CD14-positive monocyte (primary cell): ENCODE measurements at regions not wholly inside any gene's neighbourhood (a gene's known extent, or its start where the extent isn't known, plus 50 kb on each side); places are given as distances from the start of the nearest gene placed in this dataset.

Experiments
- DNase-seq, 3 donors: peaks; one replicate each; pipeline ENCODE4 v3.0.0-alpha.2; 2011 to 2022
- H2AFZ ChIP-seq: 2 replicates; pipeline ENCODE4 v1.6.0; 2012; ENCODE audit warnings: mild to moderate bottlenecking, low read depth, low read length, inconsistent platforms; ENCODE audit not compliant: insufficient read depth, poor library complexity, severe bottlenecking
- H3K27ac ChIP-seq, 2 donors: 1 replicate in 1 of 2; 2 replicates in 1 of 2; pipeline ENCODE4 v1.5.1; 2012 to 2013; ENCODE audit warnings: low read length in 2 of 2, control low read depth in 1 of 2, inconsistent platforms in 1 of 2, low read depth in 1 of 2, mild to moderate bottlenecking in 1 of 2
- H3K27me3 ChIP-seq, 2 donors: one replicate each; pipeline versions ENCODE4 v1.6.0 to v1.6.1; 2011 to 2013; ENCODE audit warnings: low read length in 2 of 2; ENCODE audit not compliant: control insufficient read depth in 2 of 2, insufficient read depth in 2 of 2
- H3K36me3 ChIP-seq, 2 donors: replicated peaks in 1 of 2; 1 replicate in 1 of 2; 2 replicates in 1 of 2; pipeline versions ENCODE4 v1.5.1 to v1.6.1; 2012 to 2013; ENCODE audit warnings: low read length in 2 of 2, control low read depth in 1 of 2, inconsistent platforms in 1 of 2, mild to moderate bottlenecking in 1 of 2; ENCODE audit not compliant: insufficient read depth in 2 of 2, control insufficient read depth in 1 of 2
- H3K4me1 ChIP-seq, 2 donors: 1 replicate in 1 of 2; 2 replicates in 1 of 2; pipeline versions ENCODE4 v1.5.1 to v1.6.1; 2012 to 2013; ENCODE audit warnings: low read length in 2 of 2, control low read depth in 1 of 2, inconsistent platforms in 1 of 2, mild to moderate bottlenecking in 1 of 2, moderate library complexity in 1 of 2; ENCODE audit not compliant: insufficient read depth in 2 of 2, control insufficient read depth in 1 of 2
- H3K4me2 ChIP-seq: replicated peaks from 2 replicates; pipeline ENCODE3; 2012; ENCODE audit warnings: low read length, moderate library complexity, mild to moderate bottlenecking; ENCODE audit not compliant: poor library complexity, severe bottlenecking; ENCODE audit errors: extremely low read depth
- H3K4me3 ChIP-seq, 3 experiments: fragments of 200-600 bp in 1 of 3; sonication (generic) in 1 of 3; replicated peaks in 1 of 3; 1 replicate in 2 of 3; 2 replicates in 1 of 3; pipeline ENCODE4 v1.5.1; 2011 to 2013; ENCODE audit warnings: low read length in 3 of 3, mild to moderate bottlenecking in 3 of 3, control low read depth in 2 of 3, low read depth in 2 of 3, inconsistent platforms in 1 of 3, moderate library complexity in 1 of 3
- H3K79me2 ChIP-seq: 2 replicates; pipeline ENCODE4 v1.6.0; 2012; ENCODE audit warnings: mild to moderate bottlenecking, control low read depth, inconsistent platforms, low read length, moderate library complexity; ENCODE audit not compliant: insufficient read depth
- H3K9ac ChIP-seq: 2 replicates; pipeline ENCODE4 v1.6.0; 2017; ENCODE audit warnings: low read length, mild to moderate bottlenecking; ENCODE audit not compliant: insufficient read depth, poor library complexity, severe bottlenecking
- H3K9me3 ChIP-seq, 2 donors: replicated peaks in 1 of 2; 1 replicate in 1 of 2; 2 replicates in 1 of 2; pipeline versions ENCODE4 v1.5.1 to v1.6.1; 2012 to 2013; ENCODE audit warnings: low read length in 2 of 2, control low read depth in 1 of 2; ENCODE audit not compliant: control insufficient read depth in 1 of 2, insufficient read depth in 1 of 2
- H4K20me1 ChIP-seq: 2 replicates; pipeline ENCODE4 v1.6.0; 2012; ENCODE audit warnings: mild to moderate bottlenecking, low read length, control low read depth, moderate library complexity; ENCODE audit not compliant: insufficient read depth
- H3K27ac Mint-ChIP-seq, 7 donors: one replicate each; pipeline ENCODE4 v1.8.0; 2020; ENCODE audit warnings: mild to moderate bottlenecking in 7 of 7, mixed read lengths in 7 of 7, moderate library complexity in 6 of 7, inconsistent platforms in 2 of 7
- H3K27me3 Mint-ChIP-seq, 3 donors: one replicate each; pipeline ENCODE4 v1.8.0; 2021 to 2022; ENCODE audit warnings: low read depth in 3 of 3, mild to moderate bottlenecking in 3 of 3, mixed read lengths in 3 of 3, moderate library complexity in 3 of 3, inconsistent platforms in 1 of 3
- H3K36me3 Mint-ChIP-seq, 2 donors: one replicate each; pipeline ENCODE4 v1.8.0; 2020; ENCODE audit warnings: mixed read lengths in 2 of 2, inconsistent platforms in 1 of 2, mild to moderate bottlenecking in 1 of 2
- H3K4me1 Mint-ChIP-seq: one replicate; pipeline ENCODE4 v1.8.0; 2020; ENCODE audit warnings: mild to moderate bottlenecking, mixed read lengths
- H3K4me3 Mint-ChIP-seq, 2 donors: one replicate each; pipeline ENCODE4 v1.8.0; 2020; ENCODE audit warnings: mild to moderate bottlenecking in 2 of 2, mixed read lengths in 2 of 2, moderate library complexity in 1 of 2
- H3K9me3 Mint-ChIP-seq, 7 donors: one replicate each; pipeline ENCODE4 v1.8.0; 2020 to 2022; ENCODE audit warnings: mixed read lengths in 7 of 7, mild to moderate bottlenecking in 6 of 7, moderate library complexity in 6 of 7, inconsistent platforms in 2 of 7
- WGBS: methylation state at CpG from one replicate; pipeline ENCODE4 v1.1.5; 2013; ENCODE audit warnings: missing lambda C conversion rate; ENCODE audit not compliant: insufficient coverage; 5-methylcytosine and 5-hydroxymethylcytosine counted together
- intact Hi-C, 2 donors: fragments of 100-400 bp; cut with micrococcal nuclease; formaldehyde crosslinking; loops; one replicate each; pipeline versions ENCODE4 v1.15.0 to v1.15.1; 2023
- TF ChIP-seq, protein P1 (sequence below): fragments of 200-600 bp; IDR thresholded peaks from one replicate; pipeline ENCODE4 v1.8.0; 2022; ENCODE audit warnings: antibody characterized with exemption, mild to moderate bottlenecking

DNA sequence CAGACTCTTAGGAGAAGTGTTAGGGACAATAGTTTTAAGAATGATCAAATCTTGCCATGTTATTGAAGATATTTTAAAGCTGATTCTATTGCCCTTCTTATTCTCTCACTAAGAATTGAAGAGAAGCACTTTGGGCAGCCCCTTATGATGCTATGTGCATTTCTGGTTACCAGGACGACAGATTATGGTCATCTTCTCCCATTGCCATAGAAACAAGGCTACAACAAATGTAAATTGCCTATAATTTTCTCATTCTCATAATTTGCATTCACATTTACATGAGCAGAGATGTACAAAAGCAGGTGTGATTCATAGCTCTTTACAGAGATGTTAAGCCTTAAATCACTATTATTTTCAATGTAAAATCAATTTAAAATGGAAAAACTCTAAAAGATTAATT, 137.3 kb upstream of the PCDH9 start:
- no peak overlapping the region for H3K27ac ChIP-seq
- Mint-ChIP-seq H3K36me3 (no peaks in the 10 kb centered on the region), H3K9me3 (peaks cover 0 to 6% (median 4%) of the 10 kb centered on the region in 7 donors), H3K27me3 (peaks cover 0 to 1% (median 0%) of the 10 kb centered on the region in 3 donors), H3K27ac (no peak overlapping the region), H3K4me3 (no peak overlapping the region), H3K4me1 (no peaks in the 10 kb centered on the region)
- WGBS: no CpG with 5 or more reads among the region's 1 CpG
- H3K9ac ChIP-seq: no peak overlapping the region
- intact Hi-C loops: no loop called here
- H3K27me3 ChIP-seq: no peaks in the 10 kb centered on the region
- TF ChIP-seq, protein P1, sequence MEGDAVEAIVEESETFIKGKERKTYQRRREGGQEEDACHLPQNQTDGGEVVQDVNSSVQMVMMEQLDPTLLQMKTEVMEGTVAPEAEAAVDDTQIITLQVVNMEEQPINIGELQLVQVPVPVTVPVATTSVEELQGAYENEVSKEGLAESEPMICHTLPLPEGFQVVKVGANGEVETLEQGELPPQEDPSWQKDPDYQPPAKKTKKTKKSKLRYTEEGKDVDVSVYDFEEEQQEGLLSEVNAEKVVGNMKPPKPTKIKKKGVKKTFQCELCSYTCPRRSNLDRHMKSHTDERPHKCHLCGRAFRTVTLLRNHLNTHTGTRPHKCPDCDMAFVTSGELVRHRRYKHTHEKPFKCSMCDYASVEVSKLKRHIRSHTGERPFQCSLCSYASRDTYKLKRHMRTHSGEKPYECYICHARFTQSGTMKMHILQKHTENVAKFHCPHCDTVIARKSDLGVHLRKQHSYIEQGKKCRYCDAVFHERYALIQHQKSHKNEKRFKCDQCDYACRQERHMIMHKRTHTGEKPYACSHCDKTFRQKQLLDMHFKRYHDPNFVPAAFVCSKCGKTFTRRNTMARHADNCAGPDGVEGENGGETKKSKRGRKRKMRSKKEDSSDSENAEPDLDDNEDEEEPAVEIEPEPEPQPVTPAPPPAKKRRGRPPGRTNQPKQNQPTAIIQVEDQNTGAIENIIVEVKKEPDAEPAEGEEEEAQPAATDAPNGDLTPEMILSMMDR: no peak
- H3K4me3 ChIP-seq: no peak overlapping the region
- H3K36me3 ChIP-seq: no peaks in the 10 kb centered on the region
- no peaks in the 10 kb centered on the region for H4K20me1 ChIP-seq
- H3K9me3 ChIP-seq: no peaks in the 10 kb centered on the region
- no peak for DNase-seq
- H3K4me2 ChIP-seq: no peak overlapping the region
- no peaks in the 10 kb centered on the region for H3K4me1 ChIP-seq
- H2AFZ ChIP-seq: no peak overlapping the region
- H3K79me2 ChIP-seq: no peaks in the 10 kb centered on the region

- intact Hi-C loops: no loop called here
- no peak overlapping the region for H3K4me3 ChIP-seq
- H3K36me3 ChIP-seq: no peaks in the 10 kb centered on the region
- no peak overlapping the region for H3K27ac ChIP-seq
- no peaks in the 10 kb centered on the region for H3K9me3 ChIP-seq
- no peaks in the 10 kb centered on the region for H3K79me2 ChIP-seq
- H2AFZ ChIP-seq: no peak overlapping the region
- Mint-ChIP-seq H3K36me3 (no peaks in the 10 kb centered on the region), H3K9me3 (peaks cover 0 to 8% (median 3%) of the 10 kb centered on the region in 7 donors), H3K27ac (no peak overlapping the region), H3K27me3 (peaks cover 0 to 1% (median 0%) of the 10 kb centered on the region in 3 donors), H3K4me3 (no peak overlapping the region), H3K4me1 (no peaks in the 10 kb centered on the region)
- DNase-seq: no peak
- H3K4me2 ChIP-seq: no peak overlapping the region
- H3K27me3 ChIP-seq: no peaks in the 10 kb centered on the region
- no peak overlapping the region for H3K9ac ChIP-seq
- no peaks in the 10 kb centered on the region for H4K20me1 ChIP-seq
- TF ChIP-seq, protein P1: no peak
- no peaks in the 10 kb centered on the region for H3K4me1 ChIP-seq
Measured at GRCh38 chr13:67366533-67366932, 136.4 kb upstream of the PCDH9 start.
